ENCODE measurements at regions not wholly inside any gene's neighbourhood (a gene's known extent, or its start where the extent isn't known, plus 50 kb on each side); places are given as distances from the start of the nearest gene placed in this dataset.
A peak's percentile ranks its signal among the peaks of the same experiment; 100 is the strongest.

DNA sequence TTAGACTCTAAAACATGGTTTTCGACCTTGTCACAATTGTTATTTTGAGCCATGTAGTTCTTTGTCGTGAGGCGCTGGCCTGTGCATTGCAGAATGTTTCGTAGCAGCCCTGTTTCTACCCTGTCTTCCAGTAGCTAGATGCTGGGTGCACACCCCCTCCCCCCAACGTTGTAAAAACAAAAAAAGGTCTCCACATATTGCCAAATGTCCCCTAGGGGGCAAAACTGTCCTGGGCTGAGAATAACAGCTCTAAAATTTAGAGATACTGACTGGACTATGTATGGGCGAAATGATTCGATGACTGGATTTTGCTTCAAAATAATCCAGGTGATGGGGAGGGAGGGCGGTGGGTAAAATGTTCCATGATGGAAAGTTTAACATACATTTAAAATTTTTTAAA lies 126.1 kb upstream of the FUT8 start:
- no peak for DNase-seq

DNA sequence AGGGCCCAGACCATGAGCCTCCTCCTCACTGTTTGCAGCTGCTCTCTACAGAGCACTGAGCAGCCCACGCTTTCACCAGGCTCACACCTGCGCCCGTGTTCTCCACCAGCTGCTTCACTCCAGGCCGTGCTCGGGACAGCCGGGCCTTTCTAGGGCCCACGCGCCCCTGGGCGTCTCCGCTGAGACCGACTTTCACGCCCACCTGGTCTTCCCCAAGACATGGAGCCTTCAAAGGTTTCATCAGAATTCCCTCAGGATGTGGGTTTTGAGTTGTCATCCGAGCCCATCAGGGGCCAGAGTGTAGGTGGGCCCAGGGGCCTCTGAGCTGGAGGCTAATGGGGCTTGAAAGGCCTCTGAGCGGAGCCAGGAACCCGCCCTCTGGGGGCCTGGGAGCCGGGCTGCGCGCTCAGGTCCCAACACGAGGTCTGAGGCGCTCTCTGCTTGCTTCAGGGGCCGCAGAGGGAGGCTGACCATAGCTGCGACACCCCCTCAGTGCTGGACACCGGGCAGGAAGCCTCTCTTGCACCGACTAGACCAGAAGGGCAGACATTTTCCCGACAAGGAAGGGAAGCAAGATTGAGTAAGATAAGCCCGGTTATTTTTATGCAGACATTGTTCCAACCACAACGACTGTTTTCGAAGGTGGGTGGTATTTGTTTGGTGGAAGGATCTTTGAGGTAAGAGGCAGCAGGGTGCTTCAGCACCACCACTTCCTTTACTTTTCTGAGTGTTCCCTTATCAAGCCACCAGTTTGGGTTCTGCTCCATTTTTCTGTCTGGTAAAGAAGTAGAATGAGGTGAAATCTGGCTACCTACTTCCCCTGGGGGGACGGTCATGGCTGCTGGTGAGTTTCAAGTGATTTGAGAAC lies 125.0 kb upstream of the FUT8 start:
- peak; percentile 41 to 48 for DNase-seq

DNA sequence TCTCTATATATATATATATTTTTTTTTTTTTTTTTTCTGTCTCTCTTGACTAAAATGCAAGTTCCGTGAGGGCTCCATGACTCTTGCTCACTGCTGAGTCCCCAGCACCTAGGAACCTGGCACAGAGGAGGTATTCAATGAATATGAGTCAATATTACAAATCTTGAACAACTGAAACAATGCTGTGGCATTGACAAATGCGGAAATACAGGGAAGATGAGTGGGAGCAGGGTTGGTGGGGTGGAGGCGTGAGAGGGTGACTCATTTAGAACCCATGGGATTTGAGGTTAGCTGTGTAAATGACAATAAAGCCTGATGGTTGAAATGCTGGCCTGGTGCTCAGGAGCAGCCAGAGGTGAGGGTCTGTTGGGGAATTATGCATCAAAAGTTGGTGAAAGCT lies 121.7 kb upstream of the FUT8 start:
- peak in 1 of 2 experiments; percentile 23 for DNase-seq

DNA sequence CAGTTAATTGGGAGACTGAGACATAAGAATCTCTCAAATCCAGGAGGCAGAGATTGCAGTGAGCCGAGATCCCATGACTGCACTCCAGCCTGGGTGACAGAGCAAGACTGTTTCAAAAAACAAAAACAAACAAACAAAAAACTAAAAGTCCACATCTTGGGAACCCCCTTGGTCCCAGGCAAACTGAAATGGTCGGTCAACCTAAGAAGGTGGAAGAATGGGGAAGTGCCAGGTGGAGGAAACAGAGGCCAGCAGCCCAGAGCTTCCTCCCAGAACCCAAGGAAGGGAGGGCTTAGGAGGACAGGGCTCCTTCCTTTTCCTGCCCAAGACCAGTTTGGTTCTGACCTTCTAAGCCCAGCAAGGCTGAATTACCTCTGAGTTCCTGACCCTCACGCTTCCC lies 121.0 kb upstream of the FUT8 start:
- DNase-seq, result no peak

DNA sequence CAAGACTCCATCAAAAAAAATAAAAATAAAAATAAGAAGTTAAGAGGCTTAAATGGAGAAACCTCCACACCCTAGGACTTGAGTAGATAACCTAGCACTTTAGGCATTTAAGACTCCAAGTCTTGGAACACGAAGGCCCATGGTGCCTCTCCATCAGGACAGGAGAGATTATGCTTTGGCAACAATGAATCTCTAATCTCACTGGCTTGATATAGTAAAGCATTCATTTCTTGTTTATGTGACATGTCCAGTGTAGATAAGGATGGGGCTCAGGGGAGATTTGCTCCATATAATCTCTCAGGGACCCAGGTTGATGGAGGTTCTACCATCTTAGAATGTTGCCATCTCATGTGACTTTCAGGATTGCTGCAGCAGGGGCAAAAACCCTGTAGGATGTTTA lies 117.7 kb upstream of the FUT8 start:
- no peak for DNase-seq

DNA sequence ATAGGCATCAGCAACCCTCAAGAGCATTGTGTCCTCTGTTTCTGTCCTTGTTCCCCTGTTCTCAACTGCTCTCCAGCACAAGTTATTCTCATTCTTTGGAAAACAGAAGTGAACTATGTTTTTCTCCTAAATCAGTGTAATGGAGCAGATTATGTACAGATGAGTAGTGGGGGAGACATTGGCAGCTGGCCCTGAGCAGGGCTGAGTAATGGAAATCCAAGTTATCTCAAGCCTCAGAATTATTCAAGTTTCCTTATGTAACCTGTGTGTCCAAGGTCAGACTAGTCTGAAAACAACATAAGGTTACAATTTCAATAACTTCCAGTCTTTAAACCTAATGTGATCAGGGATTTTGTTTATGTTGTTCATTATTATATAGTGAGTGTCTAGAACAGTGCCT lies 116.1 kb upstream of the FUT8 start:
- DNase-seq, result no peak

DNA sequence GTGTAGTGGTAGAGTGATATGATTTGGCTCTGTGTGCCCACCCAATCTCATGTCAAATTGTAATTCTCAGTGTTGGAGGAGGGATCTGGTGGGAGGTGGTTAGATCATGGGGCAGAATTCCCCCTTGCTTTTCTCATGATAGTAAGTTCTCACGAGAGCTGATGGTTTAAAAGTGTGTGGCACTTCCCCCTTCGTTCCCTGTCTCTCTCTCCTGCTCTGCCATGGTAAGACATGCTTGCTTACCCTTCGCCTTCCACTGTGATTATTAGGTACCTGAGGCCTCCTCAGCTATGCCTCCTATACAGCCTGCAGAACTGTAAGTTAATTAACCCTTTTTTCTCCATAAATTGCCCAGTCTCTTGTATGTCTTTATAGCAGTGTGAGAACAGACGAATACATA lies 115.7 kb upstream of the FUT8 start:
- no peak for DNase-seq

DNA sequence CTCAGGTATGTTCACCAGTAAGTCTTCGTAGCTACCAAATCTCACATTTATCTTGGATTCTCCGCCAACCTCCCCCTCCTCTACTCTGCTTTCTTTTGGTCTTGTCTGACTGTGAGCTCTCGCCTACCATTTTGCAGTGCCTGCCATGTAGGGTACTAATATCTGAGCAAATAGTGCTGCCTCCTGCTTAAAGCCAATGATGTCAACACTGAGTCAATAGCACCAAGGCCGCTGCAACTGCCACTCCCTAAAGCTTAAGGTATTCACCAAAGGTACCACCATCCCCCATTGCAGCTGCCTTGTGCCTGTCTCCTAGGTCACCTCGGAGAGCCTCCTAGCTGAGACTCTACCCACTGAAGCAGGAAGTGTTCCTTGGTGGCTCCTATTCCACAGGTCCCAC lies 114.8 kb upstream of the FUT8 start:
- DNase-seq, result no peak

DNA sequence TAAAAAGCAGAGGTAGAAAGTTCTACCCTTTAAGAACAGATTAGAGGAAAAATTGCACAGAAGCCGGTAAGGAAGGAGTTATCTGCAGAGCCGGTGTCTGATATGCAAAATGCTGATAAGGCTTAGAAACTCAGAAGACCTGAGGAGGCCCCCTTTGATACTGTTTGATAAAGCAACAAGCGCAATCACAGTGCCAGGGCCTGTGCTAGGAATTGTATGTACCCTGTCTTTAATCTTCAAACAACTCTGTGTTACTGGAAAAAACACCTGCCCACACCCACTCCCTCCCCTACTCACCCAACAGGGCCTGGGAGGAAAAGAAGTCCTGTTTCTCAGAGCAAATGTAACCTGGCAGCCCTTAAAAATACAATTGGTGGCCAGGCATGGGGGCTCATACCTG lies 112.7 kb upstream of the FUT8 start:
- peak in 1 of 2 experiments; percentile 10 for DNase-seq

DNA sequence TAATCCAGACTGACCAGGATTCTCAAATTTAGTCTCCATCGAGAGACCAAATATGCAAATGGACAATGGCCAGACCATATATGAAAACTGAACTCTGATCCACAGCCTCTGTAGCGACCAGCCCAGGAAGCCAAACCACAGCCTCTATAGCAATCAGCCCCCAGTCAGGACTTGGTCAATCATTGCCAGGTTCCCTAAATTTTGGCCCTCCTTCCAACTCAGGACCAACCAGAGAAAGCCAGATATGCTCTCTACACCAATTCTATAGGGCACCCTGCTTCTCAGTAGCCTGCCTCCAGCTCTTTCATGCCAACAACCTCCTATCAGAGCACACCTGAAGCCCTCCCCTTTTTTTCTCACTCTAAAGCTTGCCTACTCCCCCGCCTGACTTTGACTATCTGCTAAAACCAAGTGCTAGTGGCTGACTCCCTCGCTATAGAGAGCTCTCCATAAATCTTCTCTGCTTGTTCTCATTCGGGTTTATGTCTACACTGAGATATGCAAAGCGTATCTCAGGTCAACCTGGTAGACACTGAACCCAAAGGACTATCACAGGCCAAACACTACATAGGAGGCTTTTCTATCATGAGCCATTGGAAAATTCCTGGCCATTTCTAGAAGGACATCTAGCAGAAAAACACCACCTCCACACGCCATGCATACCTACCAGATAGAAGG lies 110.5 kb upstream of the FUT8 start:
- no peak for DNase-seq

DNA sequence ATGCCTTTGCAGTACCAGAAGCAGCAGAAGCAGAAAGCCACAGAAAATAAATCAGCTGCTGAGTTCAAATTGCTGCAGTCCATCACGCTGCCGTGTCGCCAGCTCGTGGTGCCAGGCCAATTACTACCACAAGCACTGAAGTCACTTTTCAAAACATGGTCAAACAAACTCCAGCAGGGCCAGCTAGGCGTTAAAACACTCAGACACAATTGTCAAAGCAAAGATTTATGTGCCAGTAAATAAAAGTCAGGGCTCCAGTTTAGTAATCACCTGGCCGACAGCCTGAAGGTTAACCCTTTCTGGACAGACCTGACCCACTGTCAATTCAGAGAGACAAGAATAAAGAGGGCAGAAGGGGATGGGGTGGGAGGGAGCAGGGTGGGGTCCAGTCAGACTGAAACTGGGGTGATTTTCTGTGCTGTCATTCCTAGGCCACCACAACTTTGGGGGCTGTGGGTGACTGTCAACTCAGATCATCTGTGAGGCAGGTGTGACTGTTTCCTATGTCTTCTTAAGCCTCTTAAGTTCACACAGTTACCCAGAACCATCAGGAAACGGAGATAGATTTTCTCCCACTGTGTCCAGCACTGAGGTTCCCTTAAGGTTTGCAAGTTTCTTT lies 109.8 kb upstream of the FUT8 start:
- no peak for DNase-seq

DNA sequence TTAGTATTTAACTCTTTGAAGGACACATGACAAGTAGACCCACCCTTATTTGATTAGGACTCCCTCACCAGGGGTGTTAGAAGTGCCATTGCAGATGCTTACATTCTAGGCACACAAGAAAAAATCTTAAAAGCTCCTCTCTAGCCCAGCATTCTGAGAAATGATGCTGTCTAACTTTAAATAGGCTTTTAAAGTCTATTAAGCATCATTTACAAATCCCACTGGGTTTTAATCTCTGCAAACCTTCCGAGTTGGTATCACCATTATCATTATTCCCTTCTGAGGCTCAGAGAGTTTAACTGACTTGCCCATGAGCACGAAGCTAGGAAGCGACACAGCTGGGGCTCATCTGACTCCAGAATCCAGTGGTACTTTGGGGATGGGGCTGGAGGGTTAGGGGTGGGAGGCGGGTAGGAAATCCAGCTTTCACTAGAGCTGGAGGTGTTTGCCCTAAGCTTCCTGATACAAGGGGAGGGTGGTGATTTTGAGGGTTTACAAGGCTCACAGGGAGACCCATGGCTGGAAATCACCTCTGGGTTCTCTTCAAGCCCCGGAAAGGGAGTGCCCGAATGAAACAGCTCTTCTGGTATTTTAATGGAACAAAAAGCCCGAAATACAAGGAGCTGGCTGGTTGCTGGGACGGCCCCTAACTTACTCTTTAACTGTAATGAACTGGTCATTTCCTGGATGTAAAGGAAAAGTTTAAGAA lies 109.2 kb upstream of the FUT8 start:
- DNase-seq, result no peak

DNA sequence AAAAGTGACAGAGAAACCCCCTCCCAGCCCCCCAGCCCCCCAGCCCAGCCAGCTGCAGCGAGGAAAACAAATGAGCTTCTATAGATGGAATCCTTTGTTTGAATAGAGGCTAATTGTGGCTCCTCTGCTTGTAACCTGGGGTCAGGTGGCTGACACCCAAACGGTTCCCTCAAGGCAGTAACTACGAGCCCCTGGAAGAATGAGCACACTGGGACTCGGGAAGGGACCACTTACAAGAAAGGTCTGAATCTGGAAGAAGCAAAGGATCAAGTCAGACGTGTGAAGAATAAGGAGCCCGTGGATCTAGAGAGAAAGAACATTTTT lies 108.7 kb upstream of the FUT8 start:
- no peak for DNase-seq

DNA sequence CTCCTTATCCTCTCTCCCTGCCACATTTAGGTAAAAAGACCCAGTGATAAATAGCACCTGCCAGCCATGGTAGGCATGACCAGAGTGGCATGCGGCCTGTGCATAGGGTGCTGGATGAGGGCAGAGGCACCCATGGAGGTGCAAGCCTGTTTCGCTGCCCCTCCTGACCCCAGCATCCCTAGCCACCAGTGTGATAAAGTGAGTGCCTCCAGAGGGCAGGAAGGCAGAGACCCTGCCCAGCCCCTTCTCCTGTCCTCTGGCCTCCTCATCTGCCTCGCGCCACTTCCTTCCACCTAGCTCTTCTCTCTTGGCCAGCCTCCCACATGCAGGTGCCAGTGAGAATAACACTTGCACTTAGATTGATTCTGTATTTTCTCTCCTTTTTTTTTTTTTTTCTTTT lies 108.3 kb upstream of the FUT8 start:
- DNase-seq, result no peak

DNA sequence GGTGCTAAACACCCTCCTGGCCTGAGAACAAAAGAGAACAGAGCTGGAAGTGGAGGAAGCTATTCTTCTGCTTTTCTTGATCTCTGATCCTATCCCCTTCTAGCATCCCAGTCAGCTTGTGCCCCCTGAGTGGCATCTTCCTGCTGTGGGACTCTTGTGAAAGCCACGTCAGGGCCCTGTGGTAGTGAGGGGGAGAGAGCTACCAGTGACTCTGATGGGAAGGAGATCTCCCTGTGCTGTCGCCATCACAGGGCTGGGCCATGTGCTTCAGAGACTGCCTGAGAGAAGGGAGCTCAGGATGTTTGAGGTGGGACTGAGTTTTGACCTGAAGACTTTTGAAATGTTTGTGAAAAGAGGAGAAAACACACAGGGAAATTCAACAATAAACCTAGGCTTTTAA lies 107.6 kb upstream of the FUT8 start:
- DNase-seq, result no peak

DNA sequence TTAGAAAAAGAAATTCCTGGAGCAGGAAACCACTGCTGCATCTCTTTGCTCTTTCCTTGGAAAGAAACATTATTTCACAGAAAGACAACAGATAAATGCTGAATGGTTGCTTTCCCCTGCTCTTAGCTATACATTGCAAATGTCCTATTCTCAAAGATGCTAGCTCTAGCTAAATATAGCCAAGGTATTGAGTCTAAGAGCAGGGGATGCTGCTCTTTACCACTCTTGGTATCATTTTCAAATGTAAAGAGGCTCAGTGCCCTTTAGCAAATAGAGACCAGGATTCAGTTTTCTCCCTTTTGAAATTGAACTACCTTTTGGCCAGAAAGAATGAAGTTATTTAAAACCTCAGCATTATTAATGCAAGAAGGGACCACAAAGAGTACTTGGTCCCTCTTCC lies 104.0 kb upstream of the FUT8 start:
- DNase-seq, result no peak

DNA sequence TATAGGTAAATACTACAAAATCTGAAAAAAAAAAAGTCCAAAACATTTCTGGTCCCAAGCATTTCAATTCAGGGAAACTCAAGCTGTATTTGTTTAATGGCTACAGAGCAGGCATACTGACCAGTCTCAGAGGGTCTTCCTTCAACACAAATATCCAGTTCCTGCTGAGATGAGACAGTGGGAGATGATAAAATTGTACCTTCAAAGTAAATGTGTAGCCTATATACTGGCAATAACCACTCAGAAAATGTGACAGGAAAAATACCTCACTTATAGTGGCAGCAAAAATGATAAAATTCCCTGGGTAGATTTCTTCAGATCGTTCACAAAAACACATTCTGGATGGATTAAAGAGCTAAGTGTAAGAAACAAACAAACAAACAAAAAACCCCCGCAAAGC lies 102.0 kb upstream of the FUT8 start:
- no peak for DNase-seq

DNA sequence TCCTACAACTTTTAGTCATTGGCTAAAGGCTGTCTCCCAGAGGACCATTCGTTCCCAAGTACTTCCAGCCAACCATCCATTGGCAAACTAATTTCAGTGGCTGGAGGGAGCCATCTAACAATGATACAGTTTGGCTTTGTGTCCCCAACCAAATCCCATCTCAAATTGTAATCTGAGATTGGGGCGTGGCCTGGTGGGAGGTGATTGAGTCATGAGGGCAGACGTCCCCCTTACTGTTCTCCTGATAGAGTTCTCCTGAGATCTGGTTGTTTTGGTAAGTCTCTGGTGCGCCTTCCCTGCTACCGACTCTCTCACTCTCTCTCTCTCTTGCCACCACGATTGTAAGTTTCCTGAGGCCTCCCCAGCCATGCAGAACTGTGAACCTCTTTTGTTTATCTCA lies 99.7 kb upstream of the FUT8 start:
- DNase-seq, result no peak

DNA sequence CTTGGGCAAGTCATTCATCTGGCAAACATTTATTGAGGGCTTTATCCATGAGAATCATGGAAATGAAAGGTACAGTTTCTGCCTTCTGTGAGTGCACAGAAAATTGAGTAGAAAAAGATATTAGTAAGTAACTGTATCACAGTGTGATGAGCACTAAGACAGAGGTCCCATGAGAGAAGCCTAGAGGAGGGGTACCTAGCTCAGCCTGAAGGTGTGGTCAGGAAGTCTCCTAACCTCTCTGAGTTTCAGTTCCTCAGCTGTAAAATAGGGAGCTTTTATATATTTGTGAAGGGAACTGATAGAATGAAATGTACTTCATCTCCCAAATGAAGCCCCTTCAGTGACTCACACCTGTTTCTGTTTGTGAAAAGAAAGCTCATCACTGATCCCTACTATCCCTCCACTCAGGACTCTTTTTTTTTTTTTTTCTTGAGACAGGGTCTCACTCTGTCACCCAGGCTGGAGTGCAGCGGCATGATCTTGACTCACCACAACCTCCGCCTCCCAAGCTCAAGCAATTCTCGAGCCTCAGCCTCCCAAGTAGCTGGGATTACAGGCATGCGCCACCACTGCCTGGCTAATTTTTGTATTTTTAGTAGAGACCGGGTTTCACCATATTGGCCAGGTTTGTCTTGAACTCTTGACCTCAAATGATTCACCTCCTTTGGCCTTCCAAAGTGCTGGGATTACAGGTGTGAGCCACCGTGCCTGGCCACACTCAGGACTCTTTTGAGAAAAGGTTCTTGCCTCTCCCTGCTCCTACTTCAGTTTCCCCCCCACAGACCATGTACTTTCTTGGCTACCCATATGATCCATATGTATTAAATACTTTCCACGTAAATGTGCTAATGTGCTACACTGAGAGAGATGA lies 93.7 kb upstream of the FUT8 start:
- DNase-seq, result no peak

DNA sequence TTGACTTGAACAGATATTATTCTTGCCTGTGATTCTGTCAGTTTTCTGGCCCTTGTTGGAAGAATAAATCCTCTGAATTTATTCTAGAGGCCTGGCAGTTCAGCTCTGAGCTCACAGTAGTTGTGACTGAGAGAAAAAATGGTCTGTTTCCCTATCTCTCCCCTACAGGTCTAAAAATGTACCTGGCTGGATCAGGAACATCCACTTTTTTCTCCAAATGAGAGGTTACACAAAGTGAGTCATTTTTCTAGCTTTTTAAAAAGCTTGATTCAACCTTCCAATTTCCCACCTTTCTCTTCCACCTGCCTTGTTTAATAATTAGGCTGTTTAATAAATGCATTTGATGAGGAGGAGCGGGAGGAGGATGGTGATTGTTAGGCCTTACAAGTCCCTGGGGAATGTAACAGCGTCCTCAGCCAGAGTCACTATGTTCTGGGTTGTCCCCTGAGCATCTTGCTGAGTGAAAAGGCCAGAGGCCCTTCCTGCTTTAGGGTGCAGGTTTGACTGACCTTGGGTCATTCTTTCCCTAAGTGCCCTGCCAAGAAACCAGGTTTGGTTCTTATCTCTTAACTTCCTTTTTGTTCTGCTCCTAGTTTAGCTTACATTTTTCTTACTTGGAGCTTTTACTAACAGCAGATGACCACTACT lies 91.7 kb upstream of the FUT8 start:
- DNase-seq, result no peak

DNA sequence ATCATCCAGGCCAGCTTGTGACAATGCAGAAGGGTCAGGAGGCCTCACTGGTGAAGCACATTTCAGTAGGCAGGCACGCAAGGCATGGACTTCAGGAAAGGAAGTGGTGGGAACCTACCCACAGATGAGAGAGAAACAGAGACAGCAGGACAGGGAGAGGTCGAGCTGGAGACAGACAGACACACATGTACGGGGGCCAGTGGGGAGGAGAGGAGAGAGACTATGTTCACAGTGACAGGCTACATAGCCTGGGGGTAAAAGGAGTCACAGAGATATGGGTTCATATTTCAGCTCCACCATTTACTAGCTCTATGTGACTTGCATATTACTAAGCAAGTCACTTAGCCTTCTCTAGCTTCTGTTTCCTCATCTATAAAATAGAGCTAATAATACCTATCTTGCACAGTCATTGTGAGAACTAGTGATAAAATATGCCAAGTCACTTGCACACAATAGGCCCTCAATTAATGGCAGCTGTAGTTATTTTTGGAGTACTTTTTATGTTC lies 91.1 kb upstream of the FUT8 start:
- DNase-seq, result no peak

DNA sequence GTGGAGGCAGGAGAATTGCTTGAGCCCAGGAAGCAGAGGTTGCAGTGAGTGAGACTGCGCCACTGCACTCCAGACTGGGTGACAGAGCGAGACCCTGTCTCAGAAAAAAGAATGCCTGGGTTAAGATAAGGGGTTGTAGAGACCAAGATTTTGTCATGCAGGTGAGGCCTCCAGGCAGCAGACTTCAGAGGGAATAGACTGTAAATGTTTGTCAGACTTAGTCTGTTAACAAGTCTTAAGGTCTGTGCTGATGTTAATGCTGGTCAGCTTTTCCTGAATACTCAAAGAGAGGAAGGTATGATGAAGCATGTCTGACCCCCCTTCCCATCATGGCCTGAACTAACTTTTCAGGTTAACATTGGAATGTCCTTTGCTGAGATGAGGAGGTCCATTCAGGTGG lies 83.0 kb upstream of the FUT8 start:
- no peak for DNase-seq
